ENCODE measurements at regions not wholly inside any gene's neighbourhood (a gene's known extent, or its start where the extent isn't known, plus 50 kb on each side); places are given as distances from the start of the nearest gene placed in this dataset.

DNA sequence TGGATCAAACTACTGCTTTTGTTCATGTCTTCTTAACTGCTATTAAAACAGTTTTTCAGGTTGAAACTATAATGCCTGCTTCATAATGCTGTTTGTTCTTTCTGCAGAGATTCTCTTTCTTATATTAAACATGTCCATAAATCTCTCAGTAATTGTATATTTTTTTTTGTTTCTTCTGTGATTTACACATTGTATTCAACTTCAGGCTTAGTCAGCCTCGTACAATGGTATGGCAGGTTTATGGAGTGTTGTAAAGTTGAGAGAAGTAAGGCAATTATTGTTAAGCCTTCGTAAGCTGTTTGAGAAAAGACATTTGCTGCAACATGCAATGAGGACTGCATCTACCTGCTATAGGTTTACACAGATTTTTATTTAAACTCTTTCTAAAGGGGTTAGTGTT lies 977.1 kb downstream of the DIPK2A start:
- TF ChIP-seq, protein P1, sequence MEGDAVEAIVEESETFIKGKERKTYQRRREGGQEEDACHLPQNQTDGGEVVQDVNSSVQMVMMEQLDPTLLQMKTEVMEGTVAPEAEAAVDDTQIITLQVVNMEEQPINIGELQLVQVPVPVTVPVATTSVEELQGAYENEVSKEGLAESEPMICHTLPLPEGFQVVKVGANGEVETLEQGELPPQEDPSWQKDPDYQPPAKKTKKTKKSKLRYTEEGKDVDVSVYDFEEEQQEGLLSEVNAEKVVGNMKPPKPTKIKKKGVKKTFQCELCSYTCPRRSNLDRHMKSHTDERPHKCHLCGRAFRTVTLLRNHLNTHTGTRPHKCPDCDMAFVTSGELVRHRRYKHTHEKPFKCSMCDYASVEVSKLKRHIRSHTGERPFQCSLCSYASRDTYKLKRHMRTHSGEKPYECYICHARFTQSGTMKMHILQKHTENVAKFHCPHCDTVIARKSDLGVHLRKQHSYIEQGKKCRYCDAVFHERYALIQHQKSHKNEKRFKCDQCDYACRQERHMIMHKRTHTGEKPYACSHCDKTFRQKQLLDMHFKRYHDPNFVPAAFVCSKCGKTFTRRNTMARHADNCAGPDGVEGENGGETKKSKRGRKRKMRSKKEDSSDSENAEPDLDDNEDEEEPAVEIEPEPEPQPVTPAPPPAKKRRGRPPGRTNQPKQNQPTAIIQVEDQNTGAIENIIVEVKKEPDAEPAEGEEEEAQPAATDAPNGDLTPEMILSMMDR (conservative IDR thresholded peaks at IDR 0.05; ENCODE audit: low read depth, low read length): no peak
- TF ChIP-seq EZH2 (IDR thresholded peaks at IDR 0.05; ENCODE audit: borderline replicate concordance, low read depth, low read length, poor library complexity, severe bottlenecking): no peak

All from A673 (cell line).